Occipital lobe (tissue), 1 donor: ENCODE measurements at regions not wholly inside any gene's neighbourhood (a gene's known extent, or its start where the extent isn't known, plus 50 kb on each side); places are given as distances from the start of the nearest gene placed in this dataset.
"Not testable (repeated sequence)": the region's sequence is repeated elsewhere in the genome, so short reads cannot be mapped to it uniquely, and the experiment has no call there.

Experiments used
- DNase-seq: peaks from one replicate; lab custom pipeline; 2025; lab: John Stamatoyannopoulos, UW

- DNase-seq, result no peak
Measured at GRCh38 chr2:239866350-239866749, 158.8 kb downstream of the NDUFA10 start.

- DNase-seq, result not testable (repeated sequence)
Measured at GRCh38 chr2:239865856-239866255, 159.3 kb downstream of the NDUFA10 start.

GRCh38 chr2:239865059-239865639 lies 160.0 kb downstream of the NDUFA10 start:
- no peak for DNase-seq

GRCh38 chr2:239864247-239865058 lies 160.7 kb downstream of the NDUFA10 start:
- DNase-seq, result no peak

GRCh38 chr2:239862613-239863012 lies 162.5 kb downstream of the NDUFA10 start:
- DNase-seq, result no peak

- DNase-seq, result no peak
Measured at GRCh38 chr2:239858179-239858578, 167.0 kb downstream of the NDUFA10 start.

GRCh38 chr2:239857591-239857990 lies 167.6 kb downstream of the NDUFA10 start:
- DNase-seq, result no peak

- no peak for DNase-seq
Measured at GRCh38 chr2:239856620-239857285, 168.4 kb downstream of the NDUFA10 start.

- DNase-seq, result no peak
Measured at GRCh38 chr2:239855863-239856587, 169.1 kb downstream of the NDUFA10 start.

GRCh38 chr2:239854596-239854995 lies 170.5 kb downstream of the NDUFA10 start:
- DNase-seq, result no peak

GRCh38 chr2:239853706-239854327 lies 171.3 kb downstream of the NDUFA10 start:
- DNase-seq, result no peak

- DNase-seq, result no peak
Measured at GRCh38 chr2:239853121-239853520, 172.0 kb downstream of the NDUFA10 start.

GRCh38 chr2:239852272-239852671 lies 172.9 kb downstream of the NDUFA10 start:
- DNase-seq, result no peak

GRCh38 chr2:239846789-239847676 lies 178.1 kb downstream of the NDUFA10 start:
- DNase-seq, result no peak

GRCh38 chr2:239845968-239846367 lies 179.2 kb downstream of the NDUFA10 start:
- DNase-seq, result no peak

- DNase-seq, result no peak
Measured at GRCh38 chr2:239839306-239839705, 185.8 kb downstream of the NDUFA10 start.

GRCh38 chr2:239836021-239836765 lies 188.9 kb downstream of the NDUFA10 start:
- no peak for DNase-seq

GRCh38 chr2:239835056-239835455 lies 190.1 kb downstream of the NDUFA10 start:
- no peak for DNase-seq

- DNase-seq, result no peak
Measured at GRCh38 chr2:239834143-239834542, 191.0 kb downstream of the NDUFA10 start.
